GM13976 (cell line): ENCODE measurements at regions not wholly inside any gene's neighbourhood (a gene's known extent, or its start where the extent isn't known, plus 50 kb on each side); places are given as distances from the start of the nearest gene placed in this dataset.

ENCODE experiments used
- DNase-seq: peaks from one replicate; pipeline ENCODE4 v3.0.0; 2012; ENCODE audit warnings: low spot score
- CTCF ChIP-seq: IDR thresholded peaks from 2 replicates; pipeline ENCODE4 v1.5.1; 2012; ENCODE audit warnings: borderline replicate concordance, mild to moderate bottlenecking; ENCODE audit not compliant: insufficient read depth; ENCODE audit errors: extremely low read depth, missing control alignments, control extremely low read depth
- in situ Hi-C: fragments of 300-500 bp; cut with MboI; formaldehyde crosslinking; loops from one replicate; pipeline ENCODE4 v1.12.0; 2022; ENCODE audit warnings: low sequenced_read_pairs, mixed read lengths, inconsistent platforms; ENCODE audit not compliant: unreplicated experiment

- no peak for TF ChIP-seq CTCF
- in situ Hi-C loops: no loop called here
- DNase-seq: no peak
Observed at GRCh38 chr2:226220511-226220910, 579.1 kb downstream of the IRS1 start.

GRCh38 chr2:226217191-226217590 lies 582.4 kb downstream of the IRS1 start:
- no peak for DNase-seq
- in situ Hi-C loops: no loop called here
- TF ChIP-seq CTCF: no peak

GRCh38 chr2:226216575-226216974 lies 583.0 kb downstream of the IRS1 start:
- DNase-seq: no peak
- in situ Hi-C loops: no loop called here
- TF ChIP-seq CTCF: no peak

- DNase-seq: peak; percentile 13
- TF ChIP-seq CTCF: peak; percentile 72
- in situ Hi-C loops: no loop called here
Observed at GRCh38 chr2:226215902-226216503, 583.6 kb downstream of the IRS1 start.

- no peak for TF ChIP-seq CTCF
- in situ Hi-C loops: no loop called here
- no peak for DNase-seq
Observed at GRCh38 chr2:226213717-226214116, 585.9 kb downstream of the IRS1 start.

GRCh38 chr2:226211439-226211838 lies 588.2 kb downstream of the IRS1 start:
- no peak for TF ChIP-seq CTCF
- no peak for DNase-seq
- in situ Hi-C loops: no loop called here
